K562 (cell line): ENCODE measurements at regions not wholly inside any gene's neighbourhood (a gene's known extent, or its start where the extent isn't known, plus 50 kb on each side); places are given as distances from the start of the nearest gene placed in this dataset.

Experiments used
- ATAC-seq: fragments of 200-7000 bp; cut with Tn5 transposase; 3 replicates; pipeline ENCODE4 v1.9.1; 2020; ENCODE audit warnings: moderate library complexity
- BruUV-seq: library from RNA; stranded (reverse); fragments of 400-500 nt; replicated peaks from 2 replicates; lab custom pipeline; 2021; lab: Mats Ljungman, UMichigan
- CTCF ChIA-PET: fragments of 300-600 bp; formaldehyde crosslinking; extraction: SDS; loops from one replicate; lab custom pipeline; 2021; ENCODE audit warnings: low intra/inter-chr PET ratio; lab: Yijun Ruan, JAX
- POLR2A ChIA-PET: fragments of 300-600, 350-650 bp; sonication (Branson Sonifier 250); formaldehyde crosslinking; extraction: SDS; loops from one replicate; lab custom pipeline; 2021; ENCODE audit warnings: antibody characterized with exemption, inconsistent platforms; lab: Yijun Ruan, JAX
- DNase-seq, 4 experiments: peaks; one replicate each; pipeline versions ENCODE4 v3.0.0 to v3.0.0-alpha.2; 2011 to 2018; ENCODE audit warnings: low spot score in 3 of 4, mixed read lengths in 3 of 4; ENCODE audit errors: extremely low read depth in 1 of 4
- FAIRE-seq: peaks from 2 replicates; lab custom pipeline; 2011; peaks lifted over from hg19 to GRCh38; lab: Jason Lieb, UNC
- H2AFZ ChIP-seq: 2 replicates; pipeline ENCODE4 v1.6.0; 2011; ENCODE audit warnings: low read depth, low read length, control low read depth, inconsistent platforms
- H3K27ac ChIP-seq: fragments of 200-600 bp; 3 replicates; pipeline ENCODE4 v1.8.0; 2011; ENCODE audit warnings: low read depth, mild to moderate bottlenecking, control low read depth, inconsistent platforms, low read length, moderate library complexity, mixed read lengths; ENCODE audit errors: extremely low read depth
- H3K27me3 ChIP-seq, 2 experiments: fragments of 300-600 bp in 1 of 2; 2 replicates in 1 of 2; 3 replicates in 1 of 2; pipeline versions ENCODE4 v1.6.0 to v1.8.0; 2011; ENCODE audit warnings: inconsistent platforms in 2 of 2, low read length in 2 of 2, mild to moderate bottlenecking in 1 of 2, mixed read lengths in 1 of 2, moderate library complexity in 1 of 2; ENCODE audit not compliant: control insufficient read depth in 2 of 2, insufficient read depth in 2 of 2
- H3K36me3 ChIP-seq: fragments of 300-600 bp; 3 replicates; pipeline ENCODE4 v1.8.0; 2011; ENCODE audit warnings: mild to moderate bottlenecking, low read length, inconsistent platforms; ENCODE audit not compliant: control insufficient read depth, insufficient read depth
- H3K4me1 ChIP-seq, 2 experiments: fragments of 200-600 bp in 1 of 2; replicated peaks in 1 of 2; 2 replicates in 1 of 2; 3 replicates in 1 of 2; pipeline versions ENCODE4 v1.5.1 to v1.8.0; 2011; ENCODE audit warnings: inconsistent platforms in 2 of 2, low read length in 2 of 2, mild to moderate bottlenecking in 1 of 2, mixed read lengths in 1 of 2, moderate library complexity in 1 of 2; ENCODE audit not compliant: control insufficient read depth in 2 of 2, insufficient read depth in 2 of 2
- H3K4me2 ChIP-seq: 2 replicates; pipeline ENCODE4 v1.6.1; 2011; ENCODE audit warnings: low read length, control low read depth, inconsistent platforms, mixed read lengths; ENCODE audit not compliant: insufficient read depth
- H3K4me3 ChIP-seq: fragments of 200-600 bp; sonication (generic), shearing (Covaris generic); 2 replicates; pipeline ENCODE4 v1.5.1; 2016; ENCODE audit warnings: control low read depth, inconsistent platforms
- H3K79me2 ChIP-seq: fragments of 200-600 bp; 3 replicates; pipeline ENCODE4 v1.8.0; 2011; ENCODE audit warnings: low read length, inconsistent platforms; ENCODE audit not compliant: control insufficient read depth, insufficient read depth
- H3K9ac ChIP-seq, 2 experiments: 2 replicates each; pipeline versions ENCODE4 v1.6.0 to v1.6.1; 2011; ENCODE audit warnings: low read depth in 2 of 2, low read length in 2 of 2, control low read depth in 1 of 2, inconsistent platforms in 1 of 2, mild to moderate bottlenecking in 1 of 2, mixed read lengths in 1 of 2; ENCODE audit not compliant: insufficient read depth in 1 of 2
- H3K9me1 ChIP-seq: one replicate; pipeline ENCODE4 v1.6.0; 2011; ENCODE audit warnings: inconsistent platforms, mild to moderate bottlenecking, low read length, moderate library complexity; ENCODE audit not compliant: control insufficient read depth, insufficient read depth
- H3K9me3 ChIP-seq: replicated peaks from 2 replicates; pipeline ENCODE4 v1.5.1; 2011; ENCODE audit warnings: low read depth, low read length, inconsistent platforms; ENCODE audit not compliant: control insufficient read depth, insufficient read depth
- H4K20me1 ChIP-seq: replicated peaks from 2 replicates; pipeline ENCODE4 v1.6.1; 2011; ENCODE audit warnings: low read length, inconsistent platforms, mixed read lengths; ENCODE audit not compliant: control insufficient read depth, insufficient read depth
- GABPB1 ChIP-seq: sonication (generic); formaldehyde crosslinking; IDR thresholded peaks from 2 replicates; pipeline ENCODE4 v1.8.0; 2022; ENCODE audit warnings: mild to moderate bottlenecking, missing genetic modification reagents
- IRF2 ChIP-seq: sonication (generic); formaldehyde crosslinking; IDR thresholded peaks from 2 replicates; pipeline ENCODE4 v1.8.1; 2022; ENCODE audit warnings: mild to moderate bottlenecking, missing genetic modification reagents
- SAP30 ChIP-seq: fragments of 200-600 bp; sonication (generic); IDR thresholded peaks from 2 replicates; pipeline ENCODE4 v1.6.1; 2012; ENCODE audit warnings: borderline replicate concordance, low read depth, mild to moderate bottlenecking, moderate library complexity, low read length, control low read depth, inconsistent platforms; ENCODE audit not compliant: insufficient read depth, poor library complexity, severe bottlenecking
- STAG1 ChIP-seq: sonication (generic); formaldehyde crosslinking; IDR thresholded peaks from 2 replicates; pipeline ENCODE4 v1.5.0; 2020; ENCODE audit warnings: missing genetic modification reagents, borderline replicate concordance
- YBX1 ChIP-seq: fragments of 450-650 bp; IDR thresholded peaks from 2 replicates; pipeline ENCODE4 v1.7.1; 2016; ENCODE audit warnings: mild to moderate bottlenecking
- WGBS: fragments of 100-300 bp; shearing (Covaris generic); methylation state at CpG from one replicate; pipeline ENCODE4 v1.1.6; 2016; ENCODE audit warnings: low coverage, mixed read lengths; ENCODE audit not compliant: insufficient coverage; ENCODE audit errors: missing lambda C conversion rate; 5-methylcytosine and 5-hydroxymethylcytosine counted together
- in situ Hi-C: fragments of 300-500 bp; cut with MboI; formaldehyde crosslinking; loops from 4 replicates; pipeline ENCODE4 v1.15.0; 2018; ENCODE audit warnings: inconsistent platforms, mixed read lengths
- intact Hi-C: fragments of 100-400 bp; cut with micrococcal nuclease; formaldehyde crosslinking; loops from 2 replicates; pipeline ENCODE4 v1.14.2; 2022
- TF ChIP-seq, protein P1 (sequence below): fragments of 250-450 bp; sonication (Bioruptor Pico); IDR thresholded peaks from 2 replicates; pipeline ENCODE4 v1.8.0; 2022; ENCODE audit warnings: inconsistent platforms
- TF ChIP-seq, protein P2 (sequence below): fragments of 450-650 bp; formaldehyde crosslinking; IDR thresholded peaks from 2 replicates; pipeline ENCODE4 v1.4.0; 2020; ENCODE audit warnings: mild to moderate bottlenecking, mixed read lengths
- TF ChIP-seq, protein P3 (sequence below): fragments of 250-450 bp; sonication (Bioruptor Pico); IDR thresholded peaks from 2 replicates; pipeline ENCODE4 v1.8.0; 2021; ENCODE audit warnings: mild to moderate bottlenecking, moderate library complexity
- TF ChIP-seq, protein P4 (sequence below), 2 experiments: fragments of 450-650 bp; formaldehyde crosslinking in 1 of 2; IDR thresholded peaks; 2 replicates each; pipeline versions ENCODE4 v1.4.0 to v1.6.1; 2014 to 2020; ENCODE audit warnings: mild to moderate bottlenecking in 2 of 2, borderline replicate concordance in 1 of 2, low read depth in 1 of 2

DNA sequence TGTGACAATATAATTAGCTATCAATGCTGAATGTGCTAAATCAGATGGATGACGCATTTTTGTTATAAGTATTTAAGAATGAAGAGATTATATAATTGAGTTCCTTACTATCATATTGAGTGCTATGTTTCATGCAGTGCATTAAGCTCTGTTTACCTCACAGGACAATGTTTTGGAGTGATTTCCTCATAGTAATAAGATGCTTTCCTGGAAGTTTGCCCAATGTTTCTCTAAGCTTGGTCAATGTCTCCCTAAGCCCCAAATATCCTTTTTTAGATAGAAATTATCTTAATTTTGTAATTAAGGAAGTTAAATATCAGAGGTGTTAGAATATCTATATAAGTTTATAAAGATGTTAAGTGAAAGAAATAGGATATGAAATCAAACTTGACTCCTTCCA is 489.6 kb downstream of the MMUT start:
- Histone ChIP-seq H3K9ac (no peak overlapping the region), H3K27ac (no peak overlapping the region), H3K36me3 (no peaks in the 10 kb centered on the region), H3K9me3 (0 out of 2 replicates have a peak, but pooled peaks cover 3% of the 10 kb centered on the region), H3K79me2 (no peaks in the 10 kb centered on the region), H3K27me3 (no peaks in the 10 kb centered on the region), H3K4me2 (no peak overlapping the region), H3K9me1 (no peaks in the 10 kb centered on the region), H3K4me3 (no peak overlapping the region), H3K4me1 (no peaks in the 10 kb centered on the region), H2AFZ (no peak overlapping the region), H4K20me1 (no peaks in the 10 kb centered on the region)
- ChIA-PET POLR2A (no interaction called here), CTCF (no interaction called here)
- no peak for FAIRE-seq
- in situ Hi-C loops, result no loop called here
- intact Hi-C loops, result no loop called here
- WGBS, result 0% methylated on average over 1 of the region's 1 CpG
- no TSS peak for BruUV-seq
- no peak for DNase-seq
- ATAC-seq, result no peak
- TF ChIP-seq, protein P1, sequence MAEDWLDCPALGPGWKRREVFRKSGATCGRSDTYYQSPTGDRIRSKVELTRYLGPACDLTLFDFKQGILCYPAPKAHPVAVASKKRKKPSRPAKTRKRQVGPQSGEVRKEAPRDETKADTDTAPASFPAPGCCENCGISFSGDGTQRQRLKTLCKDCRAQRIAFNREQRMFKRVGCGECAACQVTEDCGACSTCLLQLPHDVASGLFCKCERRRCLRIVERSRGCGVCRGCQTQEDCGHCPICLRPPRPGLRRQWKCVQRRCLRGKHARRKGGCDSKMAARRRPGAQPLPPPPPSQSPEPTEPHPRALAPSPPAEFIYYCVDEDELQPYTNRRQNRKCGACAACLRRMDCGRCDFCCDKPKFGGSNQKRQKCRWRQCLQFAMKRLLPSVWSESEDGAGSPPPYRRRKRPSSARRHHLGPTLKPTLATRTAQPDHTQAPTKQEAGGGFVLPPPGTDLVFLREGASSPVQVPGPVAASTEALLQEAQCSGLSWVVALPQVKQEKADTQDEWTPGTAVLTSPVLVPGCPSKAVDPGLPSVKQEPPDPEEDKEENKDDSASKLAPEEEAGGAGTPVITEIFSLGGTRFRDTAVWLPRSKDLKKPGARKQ (CRISPR knock-in tag), result no peak
- TF ChIP-seq, protein P2, sequence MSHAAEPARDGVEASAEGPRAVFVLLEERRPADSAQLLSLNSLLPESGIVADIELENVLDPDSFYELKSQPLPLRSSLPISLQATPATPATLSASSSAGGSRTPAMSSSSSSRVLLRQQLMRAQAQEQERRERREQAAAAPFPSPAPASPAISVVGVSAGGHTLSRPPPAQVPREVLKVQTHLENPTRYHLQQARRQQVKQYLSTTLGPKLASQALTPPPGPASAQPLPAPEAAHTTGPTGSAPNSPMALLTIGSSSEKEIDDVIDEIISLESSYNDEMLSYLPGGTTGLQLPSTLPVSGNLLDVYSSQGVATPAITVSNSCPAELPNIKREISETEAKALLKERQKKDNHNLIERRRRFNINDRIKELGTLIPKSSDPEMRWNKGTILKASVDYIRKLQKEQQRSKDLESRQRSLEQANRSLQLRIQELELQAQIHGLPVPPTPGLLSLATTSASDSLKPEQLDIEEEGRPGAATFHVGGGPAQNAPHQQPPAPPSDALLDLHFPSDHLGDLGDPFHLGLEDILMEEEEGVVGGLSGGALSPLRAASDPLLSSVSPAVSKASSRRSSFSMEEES (CRISPR knock-in tag), result no peak
- TF ChIP-seq GABPB1 (CRISPR knock-in tag), result no peak
- no peak for TF ChIP-seq SAP30
- TF ChIP-seq, protein P3, sequence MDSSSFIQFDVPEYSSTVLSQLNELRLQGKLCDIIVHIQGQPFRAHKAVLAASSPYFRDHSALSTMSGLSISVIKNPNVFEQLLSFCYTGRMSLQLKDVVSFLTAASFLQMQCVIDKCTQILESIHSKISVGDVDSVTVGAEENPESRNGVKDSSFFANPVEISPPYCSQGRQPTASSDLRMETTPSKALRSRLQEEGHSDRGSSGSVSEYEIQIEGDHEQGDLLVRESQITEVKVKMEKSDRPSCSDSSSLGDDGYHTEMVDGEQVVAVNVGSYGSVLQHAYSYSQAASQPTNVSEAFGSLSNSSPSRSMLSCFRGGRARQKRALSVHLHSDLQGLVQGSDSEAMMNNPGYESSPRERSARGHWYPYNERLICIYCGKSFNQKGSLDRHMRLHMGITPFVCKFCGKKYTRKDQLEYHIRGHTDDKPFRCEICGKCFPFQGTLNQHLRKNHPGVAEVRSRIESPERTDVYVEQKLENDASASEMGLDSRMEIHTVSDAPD (CRISPR knock-in tag), result no peak
- TF ChIP-seq, protein P4, sequence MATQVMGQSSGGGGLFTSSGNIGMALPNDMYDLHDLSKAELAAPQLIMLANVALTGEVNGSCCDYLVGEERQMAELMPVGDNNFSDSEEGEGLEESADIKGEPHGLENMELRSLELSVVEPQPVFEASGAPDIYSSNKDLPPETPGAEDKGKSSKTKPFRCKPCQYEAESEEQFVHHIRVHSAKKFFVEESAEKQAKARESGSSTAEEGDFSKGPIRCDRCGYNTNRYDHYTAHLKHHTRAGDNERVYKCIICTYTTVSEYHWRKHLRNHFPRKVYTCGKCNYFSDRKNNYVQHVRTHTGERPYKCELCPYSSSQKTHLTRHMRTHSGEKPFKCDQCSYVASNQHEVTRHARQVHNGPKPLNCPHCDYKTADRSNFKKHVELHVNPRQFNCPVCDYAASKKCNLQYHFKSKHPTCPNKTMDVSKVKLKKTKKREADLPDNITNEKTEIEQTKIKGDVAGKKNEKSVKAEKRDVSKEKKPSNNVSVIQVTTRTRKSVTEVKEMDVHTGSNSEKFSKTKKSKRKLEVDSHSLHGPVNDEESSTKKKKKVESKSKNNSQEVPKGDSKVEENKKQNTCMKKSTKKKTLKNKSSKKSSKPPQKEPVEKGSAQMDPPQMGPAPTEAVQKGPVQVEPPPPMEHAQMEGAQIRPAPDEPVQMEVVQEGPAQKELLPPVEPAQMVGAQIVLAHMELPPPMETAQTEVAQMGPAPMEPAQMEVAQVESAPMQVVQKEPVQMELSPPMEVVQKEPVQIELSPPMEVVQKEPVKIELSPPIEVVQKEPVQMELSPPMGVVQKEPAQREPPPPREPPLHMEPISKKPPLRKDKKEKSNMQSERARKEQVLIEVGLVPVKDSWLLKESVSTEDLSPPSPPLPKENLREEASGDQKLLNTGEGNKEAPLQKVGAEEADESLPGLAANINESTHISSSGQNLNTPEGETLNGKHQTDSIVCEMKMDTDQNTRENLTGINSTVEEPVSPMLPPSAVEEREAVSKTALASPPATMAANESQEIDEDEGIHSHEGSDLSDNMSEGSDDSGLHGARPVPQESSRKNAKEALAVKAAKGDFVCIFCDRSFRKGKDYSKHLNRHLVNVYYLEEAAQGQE (IDR thresholded peaks at IDR 0.05; ENCODE audit: borderline replicate concordance), result no peak
- TF ChIP-seq, protein P4 (CRISPR knock-in tag; IDR thresholded peaks at IDR 0.05; ENCODE audit: low read depth), result no peak
- no peak for TF ChIP-seq IRF2 (CRISPR knock-in tag)
- TF ChIP-seq YBX1, result no peak
- no peak for TF ChIP-seq STAG1 (CRISPR knock-in tag)
